ENCODE measurements at regions not wholly inside any gene's neighbourhood (a gene's known extent, or its start where the extent isn't known, plus 50 kb on each side); places are given as distances from the start of the nearest gene placed in this dataset.

DNA sequence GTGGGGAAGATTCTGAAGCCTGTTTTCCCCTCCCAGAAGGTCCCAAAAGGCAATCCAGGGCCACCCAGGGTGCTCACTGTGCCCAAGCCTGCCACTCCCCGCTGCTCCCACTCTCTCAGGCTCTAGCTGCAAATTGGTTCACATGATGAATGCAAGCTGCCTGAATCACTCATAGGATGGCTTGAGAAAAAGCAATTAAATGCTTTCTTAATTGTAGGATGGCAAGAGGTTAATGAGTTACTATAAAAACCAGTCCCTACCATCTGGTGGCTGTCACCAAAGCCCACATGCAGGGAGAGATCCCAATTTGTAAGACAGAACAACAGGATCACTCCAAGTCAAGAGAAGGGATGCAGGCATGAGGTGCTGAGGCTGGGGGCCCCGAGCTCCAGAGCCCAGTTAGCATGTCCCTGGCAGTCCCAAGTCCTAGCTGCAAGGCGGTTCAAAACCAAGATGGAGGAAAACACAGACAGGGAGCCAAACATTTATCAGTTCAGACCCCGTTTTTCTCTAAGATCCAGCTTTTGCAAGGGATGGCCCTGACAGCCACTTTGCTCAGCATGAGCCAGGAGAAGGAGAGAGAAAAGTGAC, 207.1 kb downstream of the UACA start:
- no peak for TF ChIP-seq EGR1 (IDR thresholded peaks at IDR 0.05; ENCODE audit: borderline replicate concordance in 1 of 2, low read depth in 2 of 2, low read length in 2 of 2)
- no peak for TF ChIP-seq FOXM1 (IDR thresholded peaks at IDR 0.05; ENCODE audit: low read depth, low read length)
- TF ChIP-seq, protein P1, sequence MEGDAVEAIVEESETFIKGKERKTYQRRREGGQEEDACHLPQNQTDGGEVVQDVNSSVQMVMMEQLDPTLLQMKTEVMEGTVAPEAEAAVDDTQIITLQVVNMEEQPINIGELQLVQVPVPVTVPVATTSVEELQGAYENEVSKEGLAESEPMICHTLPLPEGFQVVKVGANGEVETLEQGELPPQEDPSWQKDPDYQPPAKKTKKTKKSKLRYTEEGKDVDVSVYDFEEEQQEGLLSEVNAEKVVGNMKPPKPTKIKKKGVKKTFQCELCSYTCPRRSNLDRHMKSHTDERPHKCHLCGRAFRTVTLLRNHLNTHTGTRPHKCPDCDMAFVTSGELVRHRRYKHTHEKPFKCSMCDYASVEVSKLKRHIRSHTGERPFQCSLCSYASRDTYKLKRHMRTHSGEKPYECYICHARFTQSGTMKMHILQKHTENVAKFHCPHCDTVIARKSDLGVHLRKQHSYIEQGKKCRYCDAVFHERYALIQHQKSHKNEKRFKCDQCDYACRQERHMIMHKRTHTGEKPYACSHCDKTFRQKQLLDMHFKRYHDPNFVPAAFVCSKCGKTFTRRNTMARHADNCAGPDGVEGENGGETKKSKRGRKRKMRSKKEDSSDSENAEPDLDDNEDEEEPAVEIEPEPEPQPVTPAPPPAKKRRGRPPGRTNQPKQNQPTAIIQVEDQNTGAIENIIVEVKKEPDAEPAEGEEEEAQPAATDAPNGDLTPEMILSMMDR (IDR thresholded peaks at IDR 0.05 in 2 of 3, conservative IDR thresholded peaks at IDR 0.05 in 1 of 3; ENCODE audit: control insufficient read depth in 2 of 3, extremely low read depth in 1 of 3, insufficient read depth in 1 of 3, low read depth in 3 of 3, low read length in 3 of 3): no peak
- TF ChIP-seq SMC3 (IDR thresholded peaks at IDR 0.05; ENCODE audit: borderline replicate concordance, low read length): no peak
- TF ChIP-seq POLR2AphosphoS5 (IDR thresholded peaks at IDR 0.05; ENCODE audit: low read length): no peak
- TF ChIP-seq, protein P2, sequence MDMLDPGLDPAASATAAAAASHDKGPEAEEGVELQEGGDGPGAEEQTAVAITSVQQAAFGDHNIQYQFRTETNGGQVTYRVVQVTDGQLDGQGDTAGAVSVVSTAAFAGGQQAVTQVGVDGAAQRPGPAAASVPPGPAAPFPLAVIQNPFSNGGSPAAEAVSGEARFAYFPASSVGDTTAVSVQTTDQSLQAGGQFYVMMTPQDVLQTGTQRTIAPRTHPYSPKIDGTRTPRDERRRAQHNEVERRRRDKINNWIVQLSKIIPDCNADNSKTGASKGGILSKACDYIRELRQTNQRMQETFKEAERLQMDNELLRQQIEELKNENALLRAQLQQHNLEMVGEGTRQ (IDR thresholded peaks at IDR 0.05; ENCODE audit: borderline replicate concordance, low read depth, low read length): no peak
- no peak for TF ChIP-seq CHD4 (IDR thresholded peaks at IDR 0.05)
- TF ChIP-seq SREBF1 (IDR thresholded peaks at IDR 0.05; ENCODE audit: low read length): no peak
- TF ChIP-seq RCOR1 (conservative IDR thresholded peaks at IDR 0.05; ENCODE audit: low read depth, low read length): no peak
- TF ChIP-seq, protein P3, sequence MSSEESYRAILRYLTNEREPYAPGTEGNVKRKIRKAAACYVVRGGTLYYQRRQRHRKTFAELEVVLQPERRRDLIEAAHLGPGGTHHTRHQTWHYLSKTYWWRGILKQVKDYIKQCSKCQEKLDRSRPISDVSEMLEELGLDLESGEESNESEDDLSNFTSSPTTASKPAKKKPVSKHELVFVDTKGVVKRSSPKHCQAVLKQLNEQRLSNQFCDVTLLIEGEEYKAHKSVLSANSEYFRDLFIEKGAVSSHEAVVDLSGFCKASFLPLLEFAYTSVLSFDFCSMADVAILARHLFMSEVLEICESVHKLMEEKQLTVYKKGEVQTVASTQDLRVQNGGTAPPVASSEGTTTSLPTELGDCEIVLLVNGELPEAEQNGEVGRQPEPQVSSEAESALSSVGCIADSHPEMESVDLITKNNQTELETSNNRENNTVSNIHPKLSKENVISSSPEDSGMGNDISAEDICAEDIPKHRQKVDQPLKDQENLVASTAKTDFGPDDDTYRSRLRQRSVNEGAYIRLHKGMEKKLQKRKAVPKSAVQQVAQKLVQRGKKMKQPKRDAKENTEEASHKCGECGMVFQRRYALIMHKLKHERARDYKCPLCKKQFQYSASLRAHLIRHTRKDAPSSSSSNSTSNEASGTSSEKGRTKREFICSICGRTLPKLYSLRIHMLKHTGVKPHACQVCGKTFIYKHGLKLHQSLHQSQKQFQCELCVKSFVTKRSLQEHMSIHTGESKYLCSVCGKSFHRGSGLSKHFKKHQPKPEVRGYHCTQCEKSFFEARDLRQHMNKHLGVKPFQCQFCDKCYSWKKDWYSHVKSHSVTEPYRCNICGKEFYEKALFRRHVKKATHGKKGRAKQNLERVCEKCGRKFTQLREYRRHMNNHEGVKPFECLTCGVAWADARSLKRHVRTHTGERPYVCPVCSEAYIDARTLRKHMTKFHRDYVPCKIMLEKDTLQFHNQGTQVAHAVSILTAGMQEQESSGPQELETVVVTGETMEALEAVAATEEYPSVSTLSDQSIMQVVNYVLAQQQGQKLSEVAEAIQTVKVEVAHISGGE (CRISPR knock-in tag; IDR thresholded peaks at IDR 0.05): no peak
- no peak for TF ChIP-seq MXI1 (IDR thresholded peaks at IDR 0.05; ENCODE audit: low read depth, low read length)
